ENCODE measurements at regions not wholly inside any gene's neighbourhood (a gene's known extent, or its start where the extent isn't known, plus 50 kb on each side); places are given as distances from the start of the nearest gene placed in this dataset.

DNA sequence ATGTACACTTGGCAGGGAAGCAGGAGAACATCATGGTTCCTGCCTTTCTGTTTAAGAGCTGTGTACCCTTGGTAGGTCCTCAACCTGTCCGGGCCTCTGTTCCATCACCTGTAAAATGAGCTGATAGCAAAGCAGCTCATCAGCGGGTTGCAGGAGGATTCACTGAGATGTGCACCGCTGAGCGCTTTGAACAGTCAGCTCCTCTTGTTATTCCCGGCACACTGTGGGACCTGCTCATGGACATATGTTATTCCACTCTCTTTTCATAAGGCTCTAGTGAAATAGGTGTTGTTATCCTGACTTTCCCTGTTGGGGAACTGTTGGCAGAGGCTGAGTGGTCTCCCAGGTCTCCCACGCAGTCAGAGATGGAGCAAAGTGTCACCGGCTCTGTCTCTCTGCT lies 497.5 kb upstream of the ZMIZ1 start:
- TF ChIP-seq CTCF (conservative IDR thresholded peaks at IDR 0.05 in 1 of 2, IDR thresholded peaks at IDR 0.05 in 1 of 2; ENCODE audit: extremely low read depth in 1 of 2, insufficient read depth in 1 of 2, low read depth in 1 of 2, low read length in 2 of 2) (no peak), EZH2 (IDR thresholded peaks at IDR 0.05; ENCODE audit: borderline replicate concordance, low read length) (no peak)

All from mammary epithelial cell (primary cell).